MM.1S (cell line): ENCODE measurements at regions not wholly inside any gene's neighbourhood (a gene's known extent, or its start where the extent isn't known, plus 50 kb on each side); places are given as distances from the start of the nearest gene placed in this dataset.

Experiments
- DNase-seq: peaks from one replicate; pipeline ENCODE4 v3.0.0-alpha.2; 2015
- H2AFZ ChIP-seq: fragments of 300-600 bp; sonication (generic); 2 replicates; pipeline ENCODE4 v1.6.0; 2016; ENCODE audit warnings: antibody characterized with exemption, low read length
- H3F3A ChIP-seq: fragments of 300-600 bp; sonication (generic); 2 replicates; pipeline ENCODE4 v1.6.1; 2016; ENCODE audit warnings: mild to moderate bottlenecking, antibody characterized with exemption, low read length, moderate library complexity, mixed read lengths; ENCODE audit not compliant: insufficient read depth
- H3K27ac ChIP-seq: fragments of 300-600 bp; sonication (generic); 2 replicates; pipeline ENCODE4 v1.5.1; 2016; ENCODE audit warnings: mild to moderate bottlenecking, low read length
- H3K27me3 ChIP-seq: fragments of 300-600 bp; sonication (generic); replicated peaks from 2 replicates; pipeline ENCODE4 v1.6.0; 2016; ENCODE audit warnings: low read length; ENCODE audit not compliant: insufficient read depth
- H3K36me3 ChIP-seq: fragments of 300-600 bp; sonication (generic); replicated peaks from 2 replicates; pipeline ENCODE4 v1.6.1; 2016; ENCODE audit warnings: mild to moderate bottlenecking, low read length, mixed read lengths; ENCODE audit not compliant: insufficient read depth
- H3K4me1 ChIP-seq: fragments of 300-600 bp; sonication (generic); 2 replicates; pipeline ENCODE4 v1.6.1; 2016; ENCODE audit warnings: low read length, mixed read lengths
- H3K4me2 ChIP-seq: fragments of 300-600 bp; sonication (generic); 2 replicates; pipeline ENCODE4 v1.6.0; 2016; ENCODE audit warnings: low read depth, low read length
- H3K4me3 ChIP-seq: fragments of 300-600 bp; sonication (generic); 2 replicates; pipeline ENCODE4 v1.5.1; 2016; ENCODE audit warnings: low read length, mixed read lengths
- H3K79me2 ChIP-seq: fragments of 300-600 bp; sonication (generic); 2 replicates; pipeline ENCODE4 v1.6.1; 2016; ENCODE audit warnings: mixed run types, low read length, mixed read lengths
- H3K9ac ChIP-seq: fragments of 300-600 bp; sonication (generic); 2 replicates; pipeline ENCODE4 v1.6.1; 2016; ENCODE audit warnings: low read length, mixed read lengths
- H3K9me2 ChIP-seq: fragments of 300-600 bp; sonication (generic); replicated peaks from 2 replicates; pipeline ENCODE4 v1.6.1; 2016; ENCODE audit warnings: mild to moderate bottlenecking, low read length, mixed read lengths; ENCODE audit not compliant: insufficient read depth
- H3K9me3 ChIP-seq: fragments of 300-600 bp; sonication (generic); replicated peaks from 2 replicates; pipeline ENCODE4 v1.6.1; 2016; ENCODE audit warnings: mild to moderate bottlenecking, low read length, mixed read lengths; ENCODE audit not compliant: insufficient read depth
- H4K20me1 ChIP-seq: fragments of 300-600 bp; sonication (generic); 2 replicates; pipeline ENCODE4 v1.6.1; 2016; ENCODE audit warnings: mild to moderate bottlenecking, low read length, moderate library complexity, mixed read lengths; ENCODE audit not compliant: insufficient read depth
- CTCF ChIP-seq: fragments of 300-600 bp; sonication (generic); IDR thresholded peaks from 2 replicates; pipeline ENCODE4 v1.5.1; 2016; ENCODE audit warnings: antibody characterized with exemption, low read length, mixed read lengths
- EZH2 ChIP-seq: fragments of 300-600 bp; sonication (generic); optimal IDR thresholded peaks from 2 replicates; pipeline ENCODE3; 2017; ENCODE audit warnings: low read depth, mild to moderate bottlenecking, antibody characterized with exemption, low read length, mixed read lengths
- EZH2phosphoT487 ChIP-seq: fragments of 300-600 bp; sonication (generic); IDR thresholded peaks from 2 replicates; pipeline ENCODE4 v1.6.1; 2018; ENCODE audit warnings: antibody characterized with exemption, low read length

- H3K4me3 ChIP-seq, result no peak overlapping the region
- H3K27me3 ChIP-seq, result no peaks in the 10 kb centered on the region
- H3K79me2 ChIP-seq, result no peaks in the 10 kb centered on the region
- no peak for DNase-seq
- H3K27ac ChIP-seq, result no peak overlapping the region
- no peaks in the 10 kb centered on the region for H3F3A ChIP-seq
- no peaks in the 10 kb centered on the region for H3K9me2 ChIP-seq
- H3K36me3 ChIP-seq, result no peaks in the 10 kb centered on the region
- TF ChIP-seq EZH2 (no peak), CTCF (no peak), EZH2phosphoT487 (no peak)
- H2AFZ ChIP-seq, result no peak overlapping the region
- H3K4me2 ChIP-seq, result no peak overlapping the region
- no peaks in the 10 kb centered on the region for H4K20me1 ChIP-seq
- no peaks in the 10 kb centered on the region for H3K4me1 ChIP-seq
- no peak overlapping the region for H3K9ac ChIP-seq
- H3K9me3 ChIP-seq, result no peaks in the 10 kb centered on the region; the same call in 1 of the 2 replicates
These were observed 969.7 kb downstream of the GATA3 start for GRCh38 chr10:9024210-9024609.

- TF ChIP-seq EZH2 (no peak), EZH2phosphoT487 (no peak), CTCF (no peak)
These were observed 973.7 kb downstream of the GATA3 start for GRCh38 chr10:9028231-9028630.

GRCh38 chr10:9035355-9035754 is 980.9 kb downstream of the GATA3 start:
- H3K9ac ChIP-seq, result no peak overlapping the region
- H3F3A ChIP-seq, result no peaks in the 10 kb centered on the region
- H4K20me1 ChIP-seq, result no peaks in the 10 kb centered on the region
- no peaks in the 10 kb centered on the region for H3K9me3 ChIP-seq
- no peaks in the 10 kb centered on the region for H3K4me1 ChIP-seq
- H3K79me2 ChIP-seq, result no peaks in the 10 kb centered on the region
- no peak overlapping the region for H2AFZ ChIP-seq
- H3K4me2 ChIP-seq, result no peak overlapping the region
- H3K9me2 ChIP-seq, result no peaks in the 10 kb centered on the region
- no peaks in the 10 kb centered on the region for H3K36me3 ChIP-seq
- no peak for TF ChIP-seq EZH2phosphoT487
- no peak for TF ChIP-seq CTCF
- no peak for TF ChIP-seq EZH2
- no peak for DNase-seq
- no peak overlapping the region for H3K4me3 ChIP-seq
- no peak overlapping the region for H3K27ac ChIP-seq
- H3K27me3 ChIP-seq, result no peaks in the 10 kb centered on the region

More at GRCh38 chr10:9028231-9028630, 973.7 kb downstream of the GATA3 start:
- no peak overlapping the region for H3K9ac ChIP-seq
- no peaks in the 10 kb centered on the region for H3K36me3 ChIP-seq
- H3K9me2 ChIP-seq, result no peaks in the 10 kb centered on the region
- H4K20me1 ChIP-seq, result no peaks in the 10 kb centered on the region
- DNase-seq, result no peak
- H3K4me3 ChIP-seq, result no peak overlapping the region
- H3K4me1 ChIP-seq, result no peaks in the 10 kb centered on the region
- H3K27me3 ChIP-seq, result no peaks in the 10 kb centered on the region
- H3K4me2 ChIP-seq, result no peak overlapping the region
- no peaks in the 10 kb centered on the region; the same call in 1 of the 2 replicates for H3K9me3 ChIP-seq
- no peaks in the 10 kb centered on the region for H3F3A ChIP-seq
- no peaks in the 10 kb centered on the region for H3K79me2 ChIP-seq
- H2AFZ ChIP-seq, result no peak overlapping the region
- H3K27ac ChIP-seq, result no peak overlapping the region
